ENCODE measurements at regions not wholly inside any gene's neighbourhood (a gene's known extent, or its start where the extent isn't known, plus 50 kb on each side); places are given as distances from the start of the nearest gene placed in this dataset.

DNA sequence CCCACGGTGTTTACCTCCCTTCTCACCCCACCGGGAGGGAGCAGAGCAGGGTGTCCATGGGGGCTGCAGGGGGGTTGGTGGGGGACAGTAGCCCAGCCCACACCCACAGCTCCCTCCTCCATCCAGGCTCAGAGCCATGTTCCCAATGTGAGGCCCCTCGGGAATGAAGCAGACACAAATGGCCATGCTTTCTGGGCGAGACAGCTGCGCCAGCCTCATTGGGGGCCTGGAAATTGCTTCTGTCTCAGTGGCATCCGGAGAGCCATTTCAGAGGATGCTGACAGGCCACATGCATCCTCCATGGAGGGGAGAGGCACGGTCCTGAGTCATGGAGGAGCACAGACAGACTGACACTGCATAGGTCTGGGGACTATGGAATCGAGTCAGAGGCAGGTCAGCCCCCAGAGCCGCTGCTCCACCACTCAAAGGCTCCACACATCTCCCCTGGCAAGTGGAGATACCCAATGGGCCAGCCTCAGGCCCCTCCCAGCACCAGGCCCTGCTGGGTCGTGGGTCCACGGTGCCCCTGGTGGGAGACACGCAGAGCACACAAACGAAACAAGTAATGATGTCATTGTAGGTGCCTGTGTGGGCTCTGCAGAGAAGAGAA is 59.6 kb upstream of the ENPP7 start:
- TF ChIP-seq, protein P1, sequence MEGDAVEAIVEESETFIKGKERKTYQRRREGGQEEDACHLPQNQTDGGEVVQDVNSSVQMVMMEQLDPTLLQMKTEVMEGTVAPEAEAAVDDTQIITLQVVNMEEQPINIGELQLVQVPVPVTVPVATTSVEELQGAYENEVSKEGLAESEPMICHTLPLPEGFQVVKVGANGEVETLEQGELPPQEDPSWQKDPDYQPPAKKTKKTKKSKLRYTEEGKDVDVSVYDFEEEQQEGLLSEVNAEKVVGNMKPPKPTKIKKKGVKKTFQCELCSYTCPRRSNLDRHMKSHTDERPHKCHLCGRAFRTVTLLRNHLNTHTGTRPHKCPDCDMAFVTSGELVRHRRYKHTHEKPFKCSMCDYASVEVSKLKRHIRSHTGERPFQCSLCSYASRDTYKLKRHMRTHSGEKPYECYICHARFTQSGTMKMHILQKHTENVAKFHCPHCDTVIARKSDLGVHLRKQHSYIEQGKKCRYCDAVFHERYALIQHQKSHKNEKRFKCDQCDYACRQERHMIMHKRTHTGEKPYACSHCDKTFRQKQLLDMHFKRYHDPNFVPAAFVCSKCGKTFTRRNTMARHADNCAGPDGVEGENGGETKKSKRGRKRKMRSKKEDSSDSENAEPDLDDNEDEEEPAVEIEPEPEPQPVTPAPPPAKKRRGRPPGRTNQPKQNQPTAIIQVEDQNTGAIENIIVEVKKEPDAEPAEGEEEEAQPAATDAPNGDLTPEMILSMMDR (IDR thresholded peaks at IDR 0.05): no peak
- TF ChIP-seq POLR2A (IDR thresholded peaks at IDR 0.05): no peak
